HepG2 (cell line): ENCODE measurements at regions not wholly inside any gene's neighbourhood (a gene's known extent, or its start where the extent isn't known, plus 50 kb on each side); places are given as distances from the start of the nearest gene placed in this dataset.

ENCODE experiments used
- ATAC-seq: fragments of 200-7000 bp; cut with Tn5 transposase; 3 replicates; pipeline ENCODE4 v1.9.1; 2020; ENCODE audit warnings: mild to moderate bottlenecking, moderate library complexity
- BruUV-seq: library from RNA; stranded (reverse); fragments of 400-500 nt; replicated peaks from 2 replicates; lab custom pipeline; 2021; lab: Mats Ljungman, UMichigan
- CTCF ChIA-PET: fragments of 300-600 bp; formaldehyde crosslinking; extraction: SDS; loops from one replicate; lab custom pipeline; 2021; ENCODE audit warnings: low total read pairs, inconsistent platforms, low intra/inter-chr PET ratio; lab: Yijun Ruan, JAX
- POLR2A ChIA-PET: fragments of 350-600 bp; sonication (Branson Sonifier 250); formaldehyde crosslinking; loops from one replicate; lab custom pipeline; 2020; ENCODE audit warnings: antibody characterized with exemption, inconsistent platforms; lab: Yijun Ruan, JAX
- DNase-seq: peaks from one replicate; pipeline ENCODE4 v3.0.0-alpha.2; 2015; ENCODE audit warnings: low spot score
- FAIRE-seq: peaks from 3 replicates; lab custom pipeline; 2011; peaks lifted over from hg19 to GRCh38; lab: Jason Lieb, UNC
- H2AFZ ChIP-seq: one replicate; pipeline ENCODE4 v1.6.1; 2011; ENCODE audit warnings: low read length, inconsistent platforms
- H3K27ac ChIP-seq: fragments of 300-600 bp; 3 replicates; pipeline ENCODE4 v1.8.0; 2011; ENCODE audit warnings: mixed run types, mild to moderate bottlenecking, mixed read lengths, low read length, inconsistent platforms; ENCODE audit not compliant: insufficient read depth; ENCODE audit errors: extremely low read length
- H3K27me3 ChIP-seq, 2 experiments: fragments of 200-600 bp in 1 of 2; 2 replicates in 1 of 2; 3 replicates in 1 of 2; pipeline versions ENCODE4 v1.6.0 to v1.8.0; 2011; ENCODE audit warnings: low read length in 2 of 2, mild to moderate bottlenecking in 2 of 2, moderate library complexity in 2 of 2, inconsistent platforms in 1 of 2; ENCODE audit not compliant: insufficient read depth in 2 of 2, control insufficient read depth in 1 of 2
- H3K36me3 ChIP-seq, 2 experiments: fragments of 200-600 bp in 1 of 2; replicated peaks in 1 of 2; 2 replicates in 1 of 2; 3 replicates in 1 of 2; pipeline versions ENCODE4 v1.5.1 to v1.8.0; 2011; ENCODE audit warnings: low read length in 2 of 2, inconsistent platforms in 1 of 2; ENCODE audit not compliant: insufficient read depth in 2 of 2, control insufficient read depth in 1 of 2
- H3K4me1 ChIP-seq: 2 replicates; pipeline ENCODE4 v1.5.1; 2012; ENCODE audit warnings: low read length, inconsistent platforms; ENCODE audit not compliant: insufficient read depth
- H3K4me2 ChIP-seq: 2 replicates; pipeline ENCODE4 v1.6.0; 2011; ENCODE audit warnings: low read depth, low read length, inconsistent platforms
- H3K4me3 ChIP-seq, 3 experiments: fragments of 200-600 bp in 1 of 3; sonication (generic), shearing (Covaris generic) in 1 of 3; replicated peaks in 1 of 3; 2 replicates each; pipeline ENCODE4 v1.5.1; 2011 to 2016; ENCODE audit warnings: low read length in 3 of 3, inconsistent platforms in 2 of 3, low read depth in 2 of 3, mild to moderate bottlenecking in 2 of 3, control low read depth in 1 of 3, mixed read lengths in 1 of 3; ENCODE audit not compliant: insufficient read depth in 1 of 3
- H3K79me2 ChIP-seq: one replicate; pipeline ENCODE4 v1.6.1; 2011; ENCODE audit warnings: low read length, inconsistent platforms; ENCODE audit not compliant: insufficient read depth
- H3K9ac ChIP-seq: 2 replicates; pipeline ENCODE4 v1.6.0; 2011; ENCODE audit warnings: mild to moderate bottlenecking, low read depth, low read length, inconsistent platforms; ENCODE audit not compliant: insufficient read depth
- H3K9me3 ChIP-seq: 2 replicates; pipeline ENCODE4 v1.5.1; 2012; ENCODE audit warnings: mild to moderate bottlenecking, low read length
- H4K20me1 ChIP-seq: 2 replicates; pipeline ENCODE4 v1.6.0; 2011; ENCODE audit warnings: inconsistent platforms, mild to moderate bottlenecking, low read length, moderate library complexity; ENCODE audit not compliant: insufficient read depth
- CENPT ChIP-seq: sonication (generic); formaldehyde crosslinking; IDR thresholded peaks from 2 replicates; pipeline ENCODE4 v1.8.0; 2022; ENCODE audit warnings: low read depth, mild to moderate bottlenecking, moderate library complexity, missing genetic modification reagents
- CHD4 ChIP-seq: fragments of 200-600 bp; sonication (generic); IDR thresholded peaks from 2 replicates; pipeline ENCODE4 v1.7.0; 2017; ENCODE audit warnings: mild to moderate bottlenecking, low read length, borderline replicate concordance
- ELF3 ChIP-seq: IDR thresholded peaks from 2 replicates; pipeline ENCODE4 v1.6.1; 2016; ENCODE audit warnings: missing genetic modification reagents, missing compliant biosample characterization
- ERF ChIP-seq: IDR thresholded peaks from 2 replicates; pipeline ENCODE4 v1.6.1; 2018; ENCODE audit warnings: missing biosample characterization, missing genetic modification reagents
- FOXC1 ChIP-seq: sonication (generic); formaldehyde crosslinking; IDR thresholded peaks from 2 replicates; pipeline ENCODE4 v1.8.0; 2022; ENCODE audit warnings: mild to moderate bottlenecking, missing genetic modification reagents, borderline replicate concordance
- GATA4 ChIP-seq: sonication (generic); IDR thresholded peaks from 2 replicates; pipeline ENCODE4 v1.6.1; 2016; ENCODE audit warnings: antibody characterized with exemption, low read depth, borderline replicate concordance
- KLF13 ChIP-seq: sonication (generic); formaldehyde crosslinking; IDR thresholded peaks from 2 replicates; pipeline ENCODE4 v1.4.0; 2020; ENCODE audit warnings: mild to moderate bottlenecking, missing genetic modification reagents
- MAFK ChIP-seq, 2 experiments: IDR thresholded peaks in 1 of 2; conservative IDR thresholded peaks in 1 of 2; 2 replicates each; pipeline ENCODE4 v1.6.1; 2011; ENCODE audit warnings: improper control_type of control experiment in 2 of 2, low read length in 2 of 2
- MXI1 ChIP-seq: IDR thresholded peaks from 3 replicates; pipeline ENCODE4 v1.6.1; 2012; ENCODE audit warnings: low read depth, low read length, inconsistent platforms, borderline replicate concordance
- NAIF1 ChIP-seq: sonication (generic); formaldehyde crosslinking; IDR thresholded peaks from 2 replicates; pipeline ENCODE4 v1.5.0; 2020; ENCODE audit warnings: mild to moderate bottlenecking, missing genetic modification reagents, borderline replicate concordance
- SCMH1 ChIP-seq: sonication (generic); formaldehyde crosslinking; IDR thresholded peaks from 2 replicates; pipeline ENCODE4 v1.9.0; 2021; ENCODE audit warnings: missing genetic modification reagents, mild to moderate bottlenecking, borderline replicate concordance
- WIZ ChIP-seq: sonication (generic); formaldehyde crosslinking; IDR thresholded peaks from 2 replicates; pipeline ENCODE4 v1.5.1; 2020; ENCODE audit warnings: mild to moderate bottlenecking, missing genetic modification reagents
- ZFP37 ChIP-seq: sonication (generic); formaldehyde crosslinking; IDR thresholded peaks from 2 replicates; pipeline ENCODE4 v1.4.0; 2020; ENCODE audit warnings: missing genetic modification reagents, borderline replicate concordance
- WGBS: methylation state at CpG from one replicate; pipeline ENCODE4 v1.1.6; 2017; ENCODE audit warnings: low lambda C conversion rate; 5-methylcytosine and 5-hydroxymethylcytosine counted together
- in situ Hi-C: cut with HindIII; loops from 2 replicates; pipeline ENCODE4 v1.10.0; 2017; ENCODE audit warnings: low pct_unique_long_range_greater_than_20kb; ENCODE audit not compliant: extremely low pct_ligation_motif_present
- intact Hi-C: fragments of 100-400 bp; cut with micrococcal nuclease; formaldehyde crosslinking; loops from one replicate; pipeline ENCODE4 v1.10.0; 2022; ENCODE audit not compliant: unreplicated experiment
- TF ChIP-seq, protein P1 (sequence below): sonication (generic); formaldehyde crosslinking; IDR thresholded peaks from 2 replicates; pipeline ENCODE4 v1.9.0; 2021; ENCODE audit warnings: missing genetic modification reagents, borderline replicate concordance

DNA sequence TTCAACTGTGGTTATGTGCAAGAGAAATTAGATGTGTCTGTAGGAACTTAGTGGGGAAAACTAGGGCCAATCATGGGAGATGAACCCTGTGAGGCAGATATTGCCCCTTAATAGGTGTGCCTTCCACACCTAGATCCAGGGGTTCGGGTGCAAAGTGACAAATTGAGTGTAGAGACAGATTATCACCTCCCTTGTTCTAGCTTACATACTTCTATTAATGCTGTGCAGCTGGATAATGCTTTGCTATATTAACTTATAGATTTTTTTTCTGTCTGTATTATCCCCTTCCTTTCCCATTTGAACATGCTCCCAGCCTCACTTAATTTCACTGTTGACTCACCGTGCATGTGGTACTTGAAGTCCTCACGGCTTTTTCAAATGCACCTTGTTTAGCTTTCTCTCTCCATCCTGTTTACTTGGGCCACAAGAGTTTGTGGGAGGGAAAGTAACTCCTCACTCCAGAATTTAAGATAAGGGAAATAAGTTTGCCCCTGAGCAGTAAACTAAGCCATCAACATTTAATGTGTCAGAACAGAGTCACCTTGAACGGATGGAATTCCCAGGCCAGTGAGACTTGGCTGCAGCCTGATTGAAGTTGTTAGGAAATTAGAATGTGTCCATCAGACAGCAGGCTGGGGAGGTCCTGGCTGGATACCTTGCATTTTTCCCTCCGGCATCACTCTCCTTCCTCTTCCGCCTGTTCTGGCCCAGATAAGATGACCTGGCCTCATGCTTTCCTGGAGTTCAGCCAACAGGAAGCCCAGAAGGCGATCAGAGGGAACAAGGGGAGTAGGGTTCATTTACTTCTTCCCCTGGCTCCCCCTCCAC lies 478.4 kb downstream of the BCOR start:
- no peak overlapping the region for H3K4me3 ChIP-seq
- H3K4me1 ChIP-seq: 0 out of 2 replicates have a peak, but pooled peaks cover under 1% of the 10 kb centered on the region
- BruUV-seq: no TSS peak
- ChIA-PET CTCF (no interaction called here), POLR2A (no interaction called here)
- H3K9me3 ChIP-seq: no peaks in the 10 kb centered on the region
- H3K36me3 ChIP-seq: no peaks in the 10 kb centered on the region
- TF ChIP-seq GATA4: no peak
- no peak for TF ChIP-seq MAFK (conservative IDR thresholded peaks at IDR 0.05 in 1 of 2, IDR thresholded peaks at IDR 0.05 in 1 of 2; ENCODE audit: low read length in 2 of 2)
- no peak for TF ChIP-seq ELF3 (CRISPR knock-in tag)
- TF ChIP-seq ZFP37 (CRISPR knock-in tag): no peak
- no peak for TF ChIP-seq ERF (CRISPR knock-in tag)
- no peak for TF ChIP-seq KLF13 (CRISPR knock-in tag)
- TF ChIP-seq, protein P1, sequence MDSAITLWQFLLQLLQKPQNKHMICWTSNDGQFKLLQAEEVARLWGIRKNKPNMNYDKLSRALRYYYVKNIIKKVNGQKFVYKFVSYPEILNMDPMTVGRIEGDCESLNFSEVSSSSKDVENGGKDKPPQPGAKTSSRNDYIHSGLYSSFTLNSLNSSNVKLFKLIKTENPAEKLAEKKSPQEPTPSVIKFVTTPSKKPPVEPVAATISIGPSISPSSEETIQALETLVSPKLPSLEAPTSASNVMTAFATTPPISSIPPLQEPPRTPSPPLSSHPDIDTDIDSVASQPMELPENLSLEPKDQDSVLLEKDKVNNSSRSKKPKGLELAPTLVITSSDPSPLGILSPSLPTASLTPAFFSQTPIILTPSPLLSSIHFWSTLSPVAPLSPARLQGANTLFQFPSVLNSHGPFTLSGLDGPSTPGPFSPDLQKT (CRISPR knock-in tag): no peak
- TF ChIP-seq FOXC1 (CRISPR knock-in tag): no peak
- no peak for TF ChIP-seq NAIF1 (CRISPR knock-in tag)
- TF ChIP-seq CENPT (CRISPR knock-in tag): no peak
- TF ChIP-seq CHD4: no peak
- no peak for TF ChIP-seq SCMH1
- no peak for TF ChIP-seq WIZ (CRISPR knock-in tag)
- no peak for TF ChIP-seq MXI1
- ATAC-seq: no peak
- no peak overlapping the region for H3K4me2 ChIP-seq
- no peak overlapping the region for H2AFZ ChIP-seq
- no peak for DNase-seq
- 41% methylated on average over 4 of the region's 7 CpGs for WGBS
- H4K20me1 ChIP-seq: no peaks in the 10 kb centered on the region
- intact Hi-C loops: no loop called here
- no peak overlapping the region for H3K27ac ChIP-seq
- no peak overlapping the region for H3K9ac ChIP-seq
- H3K79me2 ChIP-seq: no peaks in the 10 kb centered on the region
- peaks cover 0 to under 1% of the 10 kb centered on the region in 2 experiments; a peak in 1 of 5 replicates for H3K27me3 ChIP-seq
- no peak for FAIRE-seq
- in situ Hi-C loops: no loop called here
